ENCODE measurements at regions not wholly inside any gene's neighbourhood (a gene's known extent, or its start where the extent isn't known, plus 50 kb on each side); places are given as distances from the start of the nearest gene placed in this dataset.

GRCh38 chr16:82379551-82379950 lies 209.5 kb upstream of the MPHOSPH6 start:
- no peak overlapping the region for H3K27ac ChIP-seq
- no peak for TF ChIP-seq CTCF (conservative IDR thresholded peaks at IDR 0.05)

GRCh38 chr16:82373976-82374375 lies 204.0 kb upstream of the MPHOSPH6 start:
- no peak overlapping the region for H3K27ac ChIP-seq
- TF ChIP-seq CTCF (conservative IDR thresholded peaks at IDR 0.05): no peak

DNA sequence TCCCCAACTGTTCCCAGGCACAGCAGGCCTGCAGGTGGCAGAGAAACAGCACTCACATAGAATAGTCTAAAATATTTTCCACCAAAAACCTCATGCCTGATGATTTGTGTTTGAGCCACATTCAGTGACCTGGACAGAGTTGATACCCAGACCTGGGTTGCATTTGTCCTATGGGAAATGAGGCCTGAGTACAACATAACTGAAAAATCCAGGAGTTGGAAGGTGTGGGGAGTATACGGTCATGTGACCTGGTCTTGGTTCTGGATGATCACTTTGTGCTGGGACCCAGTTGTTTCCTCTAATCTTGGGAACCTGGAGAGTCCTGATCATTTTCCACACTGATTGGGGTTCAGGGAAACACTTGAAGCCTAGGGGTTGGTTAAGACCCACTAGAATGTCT lies 200.3 kb upstream of the MPHOSPH6 start:
- TF ChIP-seq CTCF (conservative IDR thresholded peaks at IDR 0.05): no peak
- H3K27ac ChIP-seq: no peak overlapping the region

DNA sequence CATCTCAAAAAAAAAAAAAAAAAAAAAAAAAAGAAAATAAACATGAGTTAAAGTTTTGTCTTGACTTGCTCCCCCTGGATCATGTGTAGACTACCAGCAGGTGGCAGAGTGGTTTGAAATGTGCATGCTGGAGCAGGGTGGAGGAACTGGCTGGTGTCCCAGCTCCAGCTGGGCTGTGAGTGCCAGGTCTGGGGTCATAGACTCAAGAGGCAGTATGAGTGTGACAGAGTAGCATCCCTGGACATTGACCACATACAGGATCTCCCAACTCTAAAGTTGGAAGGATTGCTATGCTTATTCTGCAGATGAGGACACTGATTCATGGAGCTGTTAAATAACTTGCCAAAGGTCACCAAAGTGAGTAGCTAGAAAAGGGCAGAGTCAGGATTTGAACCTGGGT lies 198.0 kb upstream of the MPHOSPH6 start:
- H3K27ac ChIP-seq: no peak overlapping the region
- peak; percentile 71 for TF ChIP-seq CTCF (conservative IDR thresholded peaks at IDR 0.05)

- no peak for TF ChIP-seq CTCF (conservative IDR thresholded peaks at IDR 0.05)
- no peak overlapping the region for H3K27ac ChIP-seq
Measured at GRCh38 chr16:82366462-82366861, 196.4 kb upstream of the MPHOSPH6 start.

- no peak for TF ChIP-seq CTCF (conservative IDR thresholded peaks at IDR 0.05)
- no peak overlapping the region for H3K27ac ChIP-seq
Measured at GRCh38 chr16:82364690-82365089, 194.7 kb upstream of the MPHOSPH6 start.

DNA sequence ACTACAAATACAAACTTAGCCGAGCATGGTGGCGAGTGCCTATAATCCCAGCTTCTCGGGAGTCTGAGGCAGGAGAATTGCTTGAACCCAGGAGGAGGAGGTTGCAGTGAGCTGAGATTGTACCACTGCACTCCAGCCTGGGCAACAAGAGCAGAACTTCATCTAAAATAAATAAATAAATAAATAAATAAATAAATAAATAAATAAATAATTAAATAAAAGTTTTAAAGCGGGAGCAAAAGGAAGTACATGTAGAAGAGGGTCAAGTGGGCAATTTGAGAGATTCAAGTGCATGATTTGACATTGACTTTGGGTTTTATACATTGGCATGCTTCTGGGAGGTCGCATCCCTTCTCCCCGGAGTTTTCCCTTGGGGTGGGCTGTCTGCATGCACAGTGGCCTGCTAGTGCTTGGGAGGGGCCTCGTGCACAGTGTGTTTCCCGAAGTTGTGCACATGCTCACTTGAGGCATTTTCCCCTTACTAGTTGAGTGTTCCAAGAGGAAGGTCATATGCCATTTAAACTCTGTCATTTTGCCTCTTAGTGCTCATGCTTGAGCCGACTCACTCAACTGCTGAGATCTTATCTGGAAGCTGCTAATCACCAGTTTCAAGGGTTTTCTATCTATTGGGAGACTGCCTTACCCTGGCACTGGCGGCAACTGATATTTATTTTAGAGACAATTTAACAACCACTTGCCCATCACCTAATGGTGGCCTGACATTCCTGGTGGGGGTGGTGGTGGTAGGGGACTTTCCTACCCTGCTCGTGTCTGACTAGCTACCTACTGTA lies 193.2 kb upstream of the MPHOSPH6 start:
- H3K27ac ChIP-seq: no peak overlapping the region
- TF ChIP-seq CTCF (conservative IDR thresholded peaks at IDR 0.05): no peak
